GM20431 (cell line): ENCODE measurements at regions not wholly inside any gene's neighbourhood (a gene's known extent, or its start where the extent isn't known, plus 50 kb on each side); places are given as distances from the start of the nearest gene placed in this dataset.
"Not testable (repeated sequence)": the region's sequence is repeated elsewhere in the genome, so short reads cannot be mapped to it uniquely, and the experiment has no call there.

ENCODE experiments used
- in situ Hi-C: fragments of 300-500 bp; cut with MseI, MboI; formaldehyde crosslinking; loops from one replicate; pipeline ENCODE4 v1.15.0; 2020; ENCODE audit warnings: low sequenced_read_pairs; ENCODE audit not compliant: unreplicated experiment

DNA sequence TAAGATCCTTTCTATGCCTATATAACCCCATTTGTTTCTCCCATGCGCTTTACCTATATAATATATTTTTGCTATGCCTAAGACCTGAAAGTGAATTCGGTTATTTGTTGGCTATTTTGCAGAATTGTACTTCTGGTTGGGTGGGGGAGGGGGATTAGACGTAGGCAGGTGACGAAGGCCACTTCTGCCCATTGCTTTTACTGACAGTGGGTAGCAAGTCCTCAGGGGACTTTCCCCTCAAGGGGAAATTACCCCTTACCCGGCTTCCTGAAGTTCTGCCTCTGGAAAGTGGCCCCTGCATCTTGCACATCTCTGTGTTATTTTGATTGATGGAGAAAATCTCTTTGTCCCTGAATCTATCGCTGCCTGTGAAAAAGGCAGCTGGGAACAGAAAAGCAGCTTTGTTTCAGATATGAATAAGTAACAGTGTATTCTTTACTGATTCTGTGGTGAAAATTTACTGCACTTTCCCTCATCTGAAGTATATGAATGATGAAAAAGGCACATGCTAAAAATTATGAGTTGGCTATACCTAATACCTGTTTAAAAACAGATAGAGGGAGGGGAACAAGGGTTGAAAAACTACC, 133.9 kb downstream of the UTRN start:
- in situ Hi-C loops, result no loop called here

DNA sequence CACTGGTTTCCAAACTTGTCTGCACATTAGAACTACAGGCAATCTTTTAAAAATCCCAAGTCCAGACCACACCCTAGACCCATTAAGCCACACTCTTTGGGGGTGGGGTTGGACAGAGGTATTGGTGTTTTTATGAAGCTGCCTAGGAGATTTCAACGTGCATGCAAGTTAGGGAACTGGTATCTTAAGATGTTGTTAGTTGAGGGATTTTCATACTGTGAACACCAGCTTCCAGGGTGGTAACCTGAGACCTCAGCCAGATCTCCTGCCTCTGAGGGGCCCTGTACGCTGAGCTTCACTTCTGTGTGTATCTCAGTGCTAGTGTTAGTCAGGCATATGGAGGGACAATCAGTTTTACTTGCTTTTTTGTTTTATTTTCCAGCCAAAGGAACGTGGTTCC, 138.0 kb downstream of the UTRN start:
- in situ Hi-C loops, result no loop called here

DNA sequence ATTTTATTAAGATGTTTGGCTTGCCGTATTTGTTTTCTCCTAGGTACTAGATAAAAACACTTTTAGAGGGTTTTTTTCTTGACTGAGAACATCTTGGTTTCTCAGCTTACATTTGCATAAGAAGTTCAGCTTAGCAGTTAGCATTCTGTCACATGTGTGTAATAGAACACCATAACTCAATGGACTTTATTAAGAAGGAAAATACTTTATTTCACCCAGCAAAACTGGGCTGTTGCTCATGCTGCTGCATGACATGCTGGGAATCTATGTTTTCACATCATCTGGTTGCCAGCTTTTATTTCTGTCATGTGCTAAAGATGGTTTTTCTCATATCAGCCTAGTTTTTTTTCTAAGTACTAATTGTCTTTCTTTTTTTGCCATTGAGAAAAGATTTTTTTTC, 144.6 kb downstream of the UTRN start:
- in situ Hi-C loops, result no loop called here

DNA sequence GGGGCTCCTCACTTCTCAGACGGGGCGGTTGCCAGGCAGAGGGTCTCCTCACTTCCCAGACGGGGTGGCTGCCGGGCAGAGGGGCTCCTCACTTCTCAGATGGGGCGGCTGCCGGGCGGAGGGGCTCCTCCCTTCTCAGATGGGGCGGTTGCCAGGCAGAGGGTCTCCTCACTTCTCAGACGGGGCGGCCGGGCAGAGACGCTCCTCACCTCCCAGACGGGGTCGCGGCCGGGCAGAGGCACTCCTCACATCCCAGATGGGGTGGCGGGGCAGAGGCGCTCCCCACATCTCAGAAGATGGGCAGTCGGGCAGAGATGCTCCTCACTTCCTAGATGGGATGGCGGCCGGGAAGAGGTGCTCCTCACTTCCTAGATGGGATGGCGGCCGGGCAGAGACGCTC, 148.3 kb downstream of the UTRN start:
- in situ Hi-C loops, result not testable (repeated sequence)

DNA sequence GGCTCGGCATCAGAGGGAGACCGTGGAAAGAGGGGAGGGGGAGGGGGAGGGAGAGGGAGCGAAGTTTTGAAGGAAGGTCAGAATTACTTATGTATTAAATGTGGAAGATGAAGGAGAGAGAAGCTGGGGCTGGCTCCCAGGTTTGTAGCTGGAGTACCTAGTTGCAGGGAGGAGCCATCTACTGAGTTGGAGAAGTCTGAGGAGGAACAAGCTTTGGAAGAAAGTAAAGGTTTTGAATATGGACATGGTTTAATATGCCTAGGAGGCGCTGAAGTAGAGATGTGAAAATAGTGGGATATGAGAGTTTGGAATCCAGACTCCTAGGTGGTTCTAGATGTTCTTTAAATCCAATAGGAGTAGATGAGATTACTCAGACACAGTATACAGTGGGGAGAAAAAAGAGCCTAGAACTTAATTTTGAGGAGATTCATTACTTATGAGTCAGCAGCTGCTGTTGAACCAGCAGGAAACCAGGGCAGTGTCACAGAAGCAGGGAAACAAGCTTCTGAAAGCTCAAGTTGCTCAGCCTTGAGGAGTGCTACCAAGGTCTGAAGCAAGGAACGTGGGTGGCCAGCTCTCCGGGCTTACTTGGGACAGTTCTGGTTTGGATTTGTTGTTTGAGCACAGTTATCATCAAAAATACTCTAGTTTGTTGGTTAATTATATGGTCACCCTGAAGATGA, 149.3 kb downstream of the UTRN start:
- in situ Hi-C loops, result no loop called here

DNA sequence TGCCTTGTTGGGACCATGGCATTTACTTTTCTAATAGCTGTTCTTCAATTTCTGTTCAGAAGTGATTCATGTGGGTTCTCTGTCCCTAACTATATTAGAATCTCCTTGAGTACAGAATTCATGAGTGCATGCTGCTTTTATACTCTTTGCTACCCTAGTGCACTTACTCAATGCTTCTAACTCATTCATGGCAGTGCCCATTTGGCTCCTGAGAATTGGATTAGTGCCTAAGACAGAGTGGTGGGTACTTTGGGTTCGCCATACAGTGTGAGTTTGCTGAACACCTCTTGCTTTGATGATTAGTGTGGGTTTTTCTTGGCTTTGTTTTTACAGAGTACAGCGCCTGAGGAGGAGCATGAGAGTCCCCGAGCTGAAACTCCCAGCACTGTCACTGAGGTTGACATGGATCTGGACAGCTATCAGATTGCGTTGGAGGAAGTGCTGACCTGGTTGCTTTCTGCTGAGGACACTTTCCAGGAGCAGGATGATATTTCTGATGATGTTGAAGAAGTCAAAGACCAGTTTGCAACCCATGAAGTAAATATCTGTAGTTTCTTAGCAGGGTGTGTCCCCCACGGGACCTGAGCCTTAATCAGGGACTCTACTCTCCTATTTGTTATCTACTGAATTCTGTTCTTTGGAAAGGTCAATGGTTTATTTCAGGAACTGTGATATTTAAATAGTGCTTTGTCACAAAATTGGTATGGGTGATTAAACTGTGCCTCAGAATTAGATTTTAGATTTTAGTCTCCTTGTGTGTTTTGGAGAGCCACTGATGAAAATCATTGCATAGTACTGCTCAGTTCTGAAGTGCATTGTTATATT, 150.7 kb downstream of the UTRN start:
- in situ Hi-C loops, result no loop called here

DNA sequence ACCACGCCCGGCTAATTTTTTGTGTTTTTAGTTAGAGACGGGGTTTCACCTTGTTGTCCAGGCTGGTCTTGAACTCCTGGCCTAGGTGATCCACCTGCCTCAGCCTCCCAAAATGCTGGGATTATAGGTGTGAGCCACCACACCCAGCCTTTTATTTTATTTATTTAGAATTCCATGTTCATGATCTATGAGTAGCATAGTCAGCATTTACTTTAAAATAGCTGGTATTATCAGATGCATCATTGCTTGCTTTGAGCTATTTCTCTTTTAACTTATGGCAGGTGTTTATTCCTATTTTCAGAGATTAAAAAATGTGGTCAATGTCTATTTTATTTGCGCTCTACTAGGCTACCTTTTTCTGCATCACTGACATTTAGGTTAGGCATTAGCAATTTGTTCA, 152.0 kb downstream of the UTRN start:
- in situ Hi-C loops, result no loop called here

DNA sequence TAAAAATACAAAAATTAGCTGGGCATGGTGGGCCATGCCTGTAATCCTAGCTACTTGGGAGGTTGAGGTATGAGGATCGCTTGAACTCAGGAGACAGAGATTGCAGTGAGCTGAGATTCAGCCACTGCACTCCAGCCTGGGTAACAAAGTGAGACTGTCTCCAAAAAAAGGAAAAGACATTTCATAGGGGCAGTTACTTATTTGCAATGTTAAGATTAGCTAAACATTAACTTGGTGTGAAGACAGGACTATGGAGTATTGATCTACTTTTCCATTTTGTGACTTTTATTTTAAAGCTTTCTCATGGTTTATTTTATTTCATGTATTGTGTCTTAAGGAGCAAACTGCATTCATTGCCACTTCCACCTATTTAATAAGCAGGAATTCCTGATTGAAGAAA, 153.0 kb downstream of the UTRN start:
- in situ Hi-C loops, result no loop called here

DNA sequence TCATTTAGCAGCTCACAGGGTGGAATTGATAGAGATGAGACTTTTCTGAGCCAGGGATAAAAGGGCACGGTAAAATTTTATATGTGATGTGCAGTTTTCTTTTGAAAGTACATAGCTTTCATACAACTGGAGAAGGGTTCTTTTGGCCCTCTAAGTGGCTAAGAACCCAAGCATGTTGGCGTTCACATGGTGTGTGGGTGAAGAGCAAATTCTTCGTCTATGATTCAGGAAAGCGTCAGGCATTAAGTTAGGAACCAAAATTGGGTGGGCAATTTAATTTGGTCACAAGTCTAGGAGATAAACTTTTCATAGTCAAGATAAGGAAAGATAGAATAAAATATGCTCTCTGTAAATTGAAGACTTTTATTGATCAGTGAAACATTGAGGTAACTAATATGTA, 153.9 kb downstream of the UTRN start:
- in situ Hi-C loops, result no loop called here

DNA sequence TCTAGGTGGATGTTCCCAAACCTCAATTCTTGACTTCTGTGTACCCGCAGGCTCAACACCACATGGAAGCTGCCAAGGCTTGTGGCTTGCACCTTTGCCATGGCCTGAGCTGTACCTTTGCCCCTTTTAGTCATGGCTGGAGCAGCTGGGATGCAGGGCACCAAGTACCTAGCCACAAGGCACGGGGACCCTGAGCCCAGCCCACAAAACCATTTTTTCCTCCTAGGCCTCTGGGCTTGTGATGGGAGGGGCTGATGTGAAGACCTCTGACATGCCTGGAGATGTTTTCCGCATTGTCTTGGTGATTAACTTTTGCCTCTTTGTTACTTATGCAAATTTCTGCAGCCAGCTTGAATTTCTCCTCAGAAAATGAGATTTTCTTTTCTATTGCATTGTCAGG, 156.7 kb downstream of the UTRN start:
- in situ Hi-C loops, result not testable (repeated sequence)

DNA sequence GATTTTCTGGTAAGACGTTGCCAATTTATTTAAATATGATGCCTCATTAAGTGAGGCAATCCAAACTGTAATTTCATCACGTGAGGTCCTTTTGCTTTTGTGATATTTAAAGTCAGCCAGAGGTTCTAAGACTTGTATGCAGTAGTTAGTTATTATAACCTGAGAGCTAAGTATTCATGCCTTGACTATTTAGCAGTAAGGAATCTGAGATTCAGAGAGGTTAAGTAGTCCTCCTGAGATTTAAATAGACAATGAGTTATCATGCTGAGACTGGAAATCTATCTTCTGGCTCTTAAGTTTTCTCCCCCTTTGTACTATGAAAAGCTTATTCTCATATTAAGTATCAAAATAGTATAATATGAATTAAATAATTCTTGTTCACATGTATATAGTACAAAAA, 158.0 kb downstream of the UTRN start:
- in situ Hi-C loops, result no loop called here

DNA sequence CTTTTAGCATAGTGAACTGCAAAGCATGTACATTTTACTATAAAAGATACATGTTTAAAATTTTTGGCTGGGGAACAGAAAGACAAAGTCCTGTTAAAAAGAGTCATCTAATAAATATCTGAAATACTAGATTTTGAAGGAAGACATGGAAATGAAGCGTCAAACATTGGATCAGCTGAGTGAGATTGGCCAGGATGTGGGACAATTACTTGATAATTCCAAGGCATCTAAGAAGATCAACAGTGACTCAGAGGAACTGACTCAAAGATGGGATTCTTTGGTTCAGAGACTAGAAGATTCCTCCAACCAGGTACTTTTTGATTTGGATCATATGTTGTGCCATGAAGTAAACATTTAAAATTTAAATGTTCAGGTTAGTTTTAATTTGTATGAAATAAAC, 162.3 kb downstream of the UTRN start:
- in situ Hi-C loops, result no loop called here

DNA sequence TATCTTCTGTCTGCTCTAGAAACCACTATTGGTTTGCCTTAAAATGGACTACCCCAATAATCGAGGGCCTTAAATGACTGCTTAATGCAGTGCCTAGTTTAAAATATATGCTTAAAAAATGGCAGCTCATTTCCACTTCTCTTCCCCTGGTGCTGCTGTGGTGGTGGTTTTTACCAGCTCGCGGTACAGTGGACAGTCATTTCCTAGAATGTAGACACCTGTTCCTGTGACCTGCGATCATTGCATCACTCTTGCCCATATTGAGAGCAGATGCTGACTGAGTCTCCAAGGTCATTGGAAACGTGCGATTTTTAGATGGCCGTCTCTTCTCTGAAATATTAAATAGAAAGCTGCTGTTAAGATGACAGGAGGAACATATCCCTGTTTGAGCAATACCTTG, 164.1 kb downstream of the UTRN start:
- in situ Hi-C loops, result no loop called here

DNA sequence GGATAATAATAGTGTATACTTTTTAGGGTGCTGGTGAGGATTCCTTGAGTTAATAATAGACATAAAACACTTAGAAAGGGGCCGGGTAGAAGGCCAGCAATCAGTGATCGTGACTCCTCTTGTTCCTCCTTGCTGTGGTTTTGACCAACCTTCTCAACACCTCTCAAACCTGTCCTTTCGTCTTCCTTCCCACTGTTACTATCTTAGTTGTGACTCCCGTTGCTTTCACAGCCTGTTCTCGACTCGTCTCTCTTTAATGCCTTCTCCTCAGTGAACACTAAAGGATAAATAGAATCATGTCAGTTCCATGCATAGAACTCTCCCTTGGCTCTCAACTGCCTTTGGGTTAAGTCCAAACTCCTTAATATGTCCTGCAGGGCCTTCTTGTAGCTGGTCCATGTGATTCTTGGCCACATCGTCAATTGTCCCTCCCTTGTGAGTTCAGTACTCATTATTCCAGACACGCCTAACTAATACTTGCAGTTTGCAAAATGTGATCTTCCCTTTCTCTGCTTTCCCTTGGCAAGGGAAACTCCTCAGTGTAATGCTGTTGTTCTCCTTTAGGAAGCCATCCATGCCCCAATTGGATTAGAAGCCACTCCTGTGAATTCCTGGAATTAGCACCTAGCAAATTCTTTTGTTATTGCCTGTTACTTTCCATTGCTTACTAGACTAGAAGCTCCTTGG, 164.9 kb downstream of the UTRN start:
- in situ Hi-C loops, result no loop called here

DNA sequence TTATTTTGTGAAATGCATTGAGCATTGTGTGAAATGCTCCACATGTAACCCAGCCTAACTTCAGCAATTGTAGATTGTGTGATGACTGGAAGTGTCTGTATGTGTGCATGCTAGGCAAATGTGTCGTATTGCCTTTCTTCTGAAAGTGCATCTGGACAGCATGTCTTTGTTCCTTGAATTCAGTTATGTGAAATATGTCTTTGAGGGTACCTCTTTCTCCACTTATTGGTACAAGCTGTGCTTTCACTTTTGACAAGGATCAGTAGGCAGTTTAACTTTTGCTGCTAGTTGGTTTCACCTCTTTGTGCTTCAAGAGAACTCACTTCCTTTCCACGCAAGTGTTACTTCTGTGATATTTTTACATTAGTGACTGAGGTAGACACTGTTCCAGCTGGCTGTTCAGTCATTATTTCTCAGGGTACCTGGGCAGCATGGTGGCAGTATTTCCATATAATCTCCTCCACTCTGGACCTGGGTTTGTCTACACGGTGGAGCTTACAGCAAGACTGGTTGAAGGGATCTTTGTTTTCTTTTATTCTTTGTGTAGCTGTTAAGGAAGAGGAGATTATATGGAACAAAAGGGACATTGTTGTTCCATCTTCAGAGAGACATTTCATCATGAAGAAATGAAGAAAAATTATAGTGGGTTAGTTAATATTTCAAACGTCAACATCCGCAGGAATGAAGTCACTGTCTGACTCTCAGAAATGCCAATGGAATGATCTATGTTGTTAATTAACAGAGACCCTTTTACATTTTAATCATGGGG, 175.4 kb downstream of the UTRN start:
- in situ Hi-C loops, result no loop called here

DNA sequence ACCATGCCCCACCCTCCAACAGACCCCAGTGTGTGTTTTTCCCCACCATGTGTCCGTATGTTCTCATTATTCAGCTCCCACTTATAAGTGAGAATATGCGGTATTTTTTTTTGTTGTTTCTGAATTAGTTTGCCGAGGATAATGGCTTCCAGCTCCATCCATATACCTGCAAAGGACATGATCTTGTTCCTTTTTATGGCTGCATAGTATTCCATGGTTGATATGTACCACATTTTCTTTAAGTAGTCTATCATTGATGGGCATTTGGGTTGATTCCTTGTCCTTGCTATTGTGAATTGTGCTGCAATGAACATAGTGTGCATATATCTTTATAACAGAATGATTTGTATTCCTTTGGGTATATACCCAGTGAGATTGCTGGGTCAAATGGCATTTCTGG, 176.9 kb downstream of the UTRN start:
- in situ Hi-C loops, result no loop called here

DNA sequence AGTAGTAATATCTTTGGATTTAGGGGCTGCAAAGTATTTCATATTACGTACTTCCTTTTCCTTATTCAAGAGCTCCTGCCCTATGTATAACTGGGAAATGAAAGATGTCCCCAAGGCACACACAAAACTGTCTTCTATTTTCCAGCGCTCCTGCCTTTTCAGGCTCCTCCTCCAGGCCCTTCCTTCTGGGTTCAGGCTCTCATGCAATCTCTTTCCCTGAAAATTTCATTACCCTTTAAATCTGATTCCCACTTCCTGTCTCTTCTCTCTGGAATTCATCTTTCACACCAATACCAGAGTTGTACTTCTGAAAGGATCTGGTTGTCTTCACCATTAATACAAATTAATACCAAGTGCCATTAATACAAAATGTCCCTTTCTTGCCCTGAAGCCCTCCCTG, 181.6 kb downstream of the UTRN start:
- in situ Hi-C loops, result no loop called here

DNA sequence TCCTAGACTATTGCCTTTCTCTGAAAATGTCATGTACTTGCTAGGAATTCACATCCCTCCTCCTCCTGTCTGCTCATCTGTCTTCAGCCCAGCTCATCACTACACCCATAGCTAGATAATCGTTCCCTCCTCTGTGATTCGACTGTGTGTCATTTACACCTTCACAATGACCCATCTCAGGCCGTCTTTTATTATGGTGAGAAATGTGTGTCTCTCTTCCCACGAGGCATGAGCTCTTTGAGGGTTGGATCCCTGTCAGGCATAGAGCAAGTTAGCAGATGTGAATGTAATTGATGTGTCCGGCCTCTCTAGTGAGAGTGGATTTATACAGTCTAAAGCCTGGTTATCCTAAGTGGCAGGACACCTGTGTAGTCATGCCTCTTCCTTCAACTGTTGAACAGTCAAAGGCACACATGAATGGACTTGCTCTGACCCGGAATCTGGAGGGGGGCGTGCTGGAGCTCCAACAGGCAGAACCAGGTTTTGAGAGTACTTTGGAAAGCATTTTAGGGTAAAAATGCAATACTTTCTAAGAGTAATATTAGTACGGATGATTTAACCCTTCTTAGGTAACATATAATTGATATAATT, 182.1 kb downstream of the UTRN start:
- in situ Hi-C loops, result no loop called here

DNA sequence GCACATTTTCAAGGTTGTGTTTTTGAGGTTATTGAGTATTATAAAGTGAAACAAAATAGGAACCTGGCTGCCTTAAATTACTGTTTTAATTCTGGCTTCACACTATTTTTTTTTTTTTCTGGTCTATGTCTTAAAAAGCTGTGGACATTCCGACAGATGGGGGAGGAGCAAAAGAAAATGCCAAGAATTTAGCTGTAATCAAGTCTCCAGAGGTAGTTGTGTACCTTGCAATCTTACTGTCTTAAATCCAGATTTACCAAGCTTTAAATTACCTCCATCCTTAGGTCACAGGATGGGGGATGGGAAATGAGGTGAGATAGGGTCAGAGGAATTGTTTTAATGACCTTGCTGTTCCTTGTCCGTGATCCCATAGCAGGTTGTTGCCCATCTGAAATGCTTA, 182.8 kb downstream of the UTRN start:
- in situ Hi-C loops, result no loop called here

DNA sequence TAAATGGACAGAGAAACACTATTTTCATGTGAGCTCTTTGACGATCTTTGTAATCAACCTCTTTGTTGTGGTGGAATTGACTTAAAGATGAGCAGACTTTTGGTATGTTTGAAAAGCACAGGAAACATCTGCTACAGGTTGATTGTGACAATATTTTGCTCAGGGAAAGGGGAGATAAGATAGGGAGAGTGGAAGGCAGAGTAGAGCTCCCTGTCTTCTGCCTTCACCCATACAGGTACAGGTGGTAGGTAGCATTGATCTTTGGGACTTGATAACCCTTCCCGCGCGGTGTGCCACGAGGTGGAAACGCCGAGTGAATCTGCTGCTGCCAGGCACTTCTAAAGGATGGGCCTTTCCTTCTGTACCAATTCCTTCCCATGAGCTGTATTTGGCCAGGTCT, 183.6 kb downstream of the UTRN start:
- in situ Hi-C loops, result no loop called here
